HEK293 (cell line): ENCODE measurements at regions not wholly inside any gene's neighbourhood (a gene's known extent, or its start where the extent isn't known, plus 50 kb on each side); places are given as distances from the start of the nearest gene placed in this dataset.

Source experiments
- CTCF ChIA-PET: fragments of 350-600 bp; formaldehyde crosslinking; extraction: SDS; loops from one replicate; lab custom pipeline; 2021; ENCODE audit warnings: antibody characterized with exemption; lab: Yijun Ruan, JAX
- POLR2A ChIA-PET: fragments of 300-600 bp; formaldehyde crosslinking; extraction: SDS; loops from one replicate; lab custom pipeline; 2020; ENCODE audit warnings: antibody characterized with exemption, inconsistent platforms; lab: Yijun Ruan, JAX
- H3K27ac ChIP-seq: fragments of 200-500 bp; sonication (Bioruptor generic); 2 replicates; pipeline ENCODE4 v1.5.1; 2014; ENCODE audit warnings: low read depth, low read length, control low read depth, inconsistent platforms; ENCODE audit errors: extremely low read depth
- H3K36me3 ChIP-seq, 2 experiments: fragments of 200-500 bp in 1 of 2; sonication (Bioruptor generic) in 1 of 2; 1 replicate in 1 of 2; 2 replicates in 1 of 2; pipeline ENCODE4 v1.5.1; 2014 to 2017; ENCODE audit warnings: inconsistent platforms in 2 of 2, low read length in 2 of 2; ENCODE audit not compliant: control insufficient read depth in 2 of 2, insufficient read depth in 1 of 2
- H3K4me1 ChIP-seq: fragments of 200-500 bp; sonication (Bioruptor generic); 2 replicates; pipeline ENCODE4 v1.5.1; 2014; ENCODE audit warnings: mild to moderate bottlenecking, low read length, inconsistent platforms; ENCODE audit not compliant: control insufficient read depth, insufficient read depth
- H3K4me3 ChIP-seq: 2 replicates; pipeline ENCODE4 v1.5.1; 2011; ENCODE audit warnings: low read depth, mild to moderate bottlenecking, control low read depth, low read length, moderate library complexity
- H3K9me3 ChIP-seq: fragments of 200-500 bp; sonication (Bioruptor generic); 2 replicates; pipeline ENCODE4 v1.5.1; 2014; ENCODE audit warnings: low read depth, low read length, inconsistent platforms; ENCODE audit not compliant: control insufficient read depth, insufficient read depth
- BCL11B ChIP-seq: fragments of 450-650 bp; formaldehyde crosslinking; IDR thresholded peaks from 2 replicates; pipeline ENCODE4 v1.5.1; 2016; ENCODE audit warnings: low read depth, missing biosample characterization, missing genetic modification characterization
- CTCF ChIP-seq: fragments of 450-650 bp; formaldehyde crosslinking; IDR thresholded peaks from 2 replicates; pipeline ENCODE4 v1.5.1; 2016; ENCODE audit warnings: missing biosample characterization, missing genetic modification characterization
- FEZF1 ChIP-seq: fragments of 450-650 bp; formaldehyde crosslinking; IDR thresholded peaks from 2 replicates; pipeline ENCODE4 v1.5.1; 2016; ENCODE audit warnings: missing biosample characterization, missing genetic modification characterization
- GLI4 ChIP-seq: fragments of 450-650 bp; formaldehyde crosslinking; IDR thresholded peaks from 2 replicates; pipeline ENCODE4 v1.5.1; 2016; ENCODE audit warnings: missing biosample characterization, missing genetic modification characterization
- KLF9 ChIP-seq: fragments of 450-650 bp; formaldehyde crosslinking; IDR thresholded peaks from 2 replicates; pipeline ENCODE4 v1.5.1; 2016; ENCODE audit warnings: missing biosample characterization, missing genetic modification characterization, low read depth
- RBAK ChIP-seq: fragments of 450-650 bp; formaldehyde crosslinking; IDR thresholded peaks from 2 replicates; pipeline ENCODE4 v1.5.1; 2016; ENCODE audit warnings: missing biosample characterization, missing genetic modification characterization
- SCRT2 ChIP-seq: fragments of 450-650 bp; formaldehyde crosslinking; IDR thresholded peaks from 2 replicates; pipeline ENCODE4 v1.5.1; 2016; ENCODE audit warnings: missing biosample characterization, missing genetic modification characterization
- ZBTB11 ChIP-seq: fragments of 450-650 bp; formaldehyde crosslinking; conservative IDR thresholded peaks from 2 replicates; pipeline ENCODE4 v1.5.1; 2016; ENCODE audit warnings: low read depth, missing biosample characterization, missing genetic modification characterization
- ZFP69B ChIP-seq: fragments of 450-650 bp; formaldehyde crosslinking; IDR thresholded peaks from 2 replicates; pipeline ENCODE4 v1.5.1; 2016; ENCODE audit warnings: missing biosample characterization, missing genetic modification characterization
- ZNF223 ChIP-seq: fragments of 450-650 bp; formaldehyde crosslinking; IDR thresholded peaks from 2 replicates; pipeline ENCODE4 v1.5.1; 2016; ENCODE audit warnings: missing biosample characterization, missing genetic modification characterization
- ZNF248 ChIP-seq: fragments of 450-650 bp; formaldehyde crosslinking; IDR thresholded peaks from 2 replicates; pipeline ENCODE4 v1.5.1; 2017; ENCODE audit warnings: missing biosample characterization, missing genetic modification characterization
- ZNF292 ChIP-seq: fragments of 450-650 bp; formaldehyde crosslinking; IDR thresholded peaks from 2 replicates; pipeline ENCODE4 v1.5.1; 2016; ENCODE audit warnings: low read depth, missing biosample characterization, missing genetic modification characterization, borderline replicate concordance
- ZNF324 ChIP-seq: fragments of 450-650 bp; formaldehyde crosslinking; IDR thresholded peaks from 2 replicates; pipeline ENCODE4 v1.5.1; 2016; ENCODE audit warnings: missing biosample characterization, missing genetic modification characterization
- ZNF354C ChIP-seq: fragments of 450-650 bp; formaldehyde crosslinking; IDR thresholded peaks from 2 replicates; pipeline ENCODE4 v1.5.1; 2016; ENCODE audit warnings: missing biosample characterization, missing genetic modification characterization, low read depth, borderline replicate concordance
- ZNF423 ChIP-seq: fragments of 450-650 bp; formaldehyde crosslinking; IDR thresholded peaks from 2 replicates; pipeline ENCODE4 v1.5.1; 2016; ENCODE audit warnings: missing biosample characterization, missing genetic modification characterization
- ZNF513 ChIP-seq: fragments of 450-650 bp; IDR thresholded peaks from 2 replicates; pipeline ENCODE4 v1.5.1; 2018; ENCODE audit warnings: missing biosample characterization, missing genetic modification characterization
- ZNF596 ChIP-seq: fragments of 450-650 bp; IDR thresholded peaks from 2 replicates; pipeline ENCODE4 v1.5.0; 2018; ENCODE audit warnings: missing biosample characterization, mild to moderate bottlenecking, missing genetic modification characterization, moderate library complexity
- ZNF785 ChIP-seq: fragments of 450-650 bp; formaldehyde crosslinking; IDR thresholded peaks from 2 replicates; pipeline ENCODE4 v1.5.1; 2016; ENCODE audit warnings: missing biosample characterization, missing genetic modification characterization
- ZXDB ChIP-seq: fragments of 450-650 bp; formaldehyde crosslinking; IDR thresholded peaks from 2 replicates; pipeline ENCODE4 v1.5.1; 2016; ENCODE audit warnings: missing biosample characterization, missing genetic modification characterization

- Histone ChIP-seq H3K4me3 (no peak overlapping the region), H3K27ac (no peak overlapping the region), H3K9me3 (no peaks in the 10 kb centered on the region), H3K4me1 (no peaks in the 10 kb centered on the region), H3K36me3 (no peaks in the 10 kb centered on the region)
- CTCF ChIA-PET, result no interaction called here
- POLR2A ChIA-PET, result no interaction called here
- no peak for TF ChIP-seq ZNF223 (tag by site-specific recombination)
- TF ChIP-seq ZXDB, result no peak
- no peak for TF ChIP-seq FEZF1
- TF ChIP-seq ZNF324 (tag by site-specific recombination), result no peak
- TF ChIP-seq SCRT2, result no peak
- TF ChIP-seq ZFP69B (tag by site-specific recombination), result no peak
- no peak for TF ChIP-seq KLF9
- no peak for TF ChIP-seq ZNF513 (tag by site-specific recombination)
- no peak for TF ChIP-seq ZNF596 (tag by site-specific recombination)
- TF ChIP-seq CTCF, result no peak
- no peak for TF ChIP-seq GLI4 (tag by site-specific recombination)
- TF ChIP-seq ZBTB11, result no peak
- TF ChIP-seq ZNF423, result no peak
- TF ChIP-seq BCL11B (tag by site-specific recombination), result no peak
- no peak for TF ChIP-seq ZNF292 (tag by site-specific recombination)
Observed at GRCh38 chr5:144779368-144779767, 608.7 kb downstream of the KCTD16 start.

GRCh38 chr5:144778561-144778960, 607.9 kb downstream of the KCTD16 start:
- POLR2A ChIA-PET, result no interaction called here
- CTCF ChIA-PET, result no interaction called here
- Histone ChIP-seq H3K36me3 (no peaks in the 10 kb centered on the region), H3K4me1 (no peaks in the 10 kb centered on the region), H3K9me3 (no peaks in the 10 kb centered on the region), H3K4me3 (no peak overlapping the region), H3K27ac (no peak overlapping the region)
- TF ChIP-seq ZNF248 (tag by site-specific recombination) (no peak), ZNF785 (tag by site-specific recombination) (no peak), ZNF354C (no peak)

- CTCF ChIA-PET, result interaction anchor here (0.6 kb wide), 1 partner anchor 12 kb away, joined by 3 read pairs; no protein-coding TSS in a partner anchor
- POLR2A ChIA-PET, result no interaction called here
Observed at GRCh38 chr5:144774197-144774596, 603.5 kb downstream of the KCTD16 start.

More at GRCh38 chr5:144774197-144774596, 603.5 kb downstream of the KCTD16 start:
- Histone ChIP-seq H3K4me1 (no peaks in the 10 kb centered on the region), H3K36me3 (no peaks in the 10 kb centered on the region), H3K4me3 (no peak overlapping the region), H3K27ac (no peak overlapping the region), H3K9me3 (no peaks in the 10 kb centered on the region)
- TF ChIP-seq RBAK (tag by site-specific recombination) (no peak), SCRT2 (peak; percentile 55; the same call in 1 of the 2 replicates)
